Cerebellar cortex (tissue), 1 donor: ENCODE measurements at regions not wholly inside any gene's neighbourhood (a gene's known extent, or its start where the extent isn't known, plus 50 kb on each side); places are given as distances from the start of the nearest gene placed in this dataset.

Experiments
- DNase-seq: peaks from one replicate; pipeline ENCODE4 v3.0.0-alpha.2; 2015; ENCODE audit warnings: low spot score

GRCh38 chr15:87805117-87805820, 451.3 kb downstream of the NTRK3 start:
- DNase-seq: no peak

- no peak for DNase-seq
Measured at GRCh38 chr15:87804451-87804850, 452.1 kb downstream of the NTRK3 start.

DNA sequence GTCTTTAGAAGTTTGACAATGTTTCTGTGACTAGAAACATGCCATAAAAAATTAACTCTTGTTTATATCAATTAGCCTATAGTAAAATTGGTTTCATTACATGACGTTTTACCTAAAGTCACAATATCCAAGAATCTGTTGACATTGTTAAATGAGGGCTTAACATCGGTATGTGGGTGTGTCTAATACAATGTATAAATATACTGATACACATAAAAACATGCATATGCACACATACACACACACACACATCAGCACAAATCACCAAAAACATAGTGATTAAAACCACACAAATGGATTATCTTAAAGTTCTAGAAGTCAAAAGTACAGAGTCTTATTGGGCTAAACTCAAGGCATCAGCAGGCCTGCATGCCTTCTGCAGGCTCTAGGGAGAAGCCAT, 456.7 kb downstream of the NTRK3 start:
- no peak for DNase-seq

DNA sequence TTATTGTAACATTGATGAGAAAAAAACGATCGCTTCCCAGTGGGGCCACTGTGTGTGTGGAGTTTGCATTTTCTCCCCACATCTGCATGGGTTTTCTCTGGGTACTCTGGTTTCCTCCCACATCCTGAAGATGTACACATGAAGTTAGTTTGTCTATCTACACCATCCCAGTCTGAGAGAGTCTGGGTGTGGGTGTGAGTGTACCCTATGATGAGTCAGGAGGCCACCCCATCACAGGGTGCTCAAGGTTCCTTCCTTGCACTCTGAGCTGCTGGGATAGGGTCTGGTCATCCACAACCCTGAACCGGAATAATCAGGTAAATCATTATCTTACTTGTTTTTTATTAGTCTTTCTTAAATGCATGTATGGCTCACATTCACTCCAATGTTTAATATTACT, 457.1 kb downstream of the NTRK3 start:
- DNase-seq: no peak

GRCh38 chr15:87793725-87794124, 462.8 kb downstream of the NTRK3 start:
- DNase-seq: no peak

- no peak for DNase-seq
Measured at GRCh38 chr15:87792250-87793040, 464.1 kb downstream of the NTRK3 start.

- no peak for DNase-seq
Measured at GRCh38 chr15:87781959-87782625, 474.4 kb downstream of the NTRK3 start.

GRCh38 chr15:87779746-87780145, 476.8 kb downstream of the NTRK3 start:
- no peak for DNase-seq

DNA sequence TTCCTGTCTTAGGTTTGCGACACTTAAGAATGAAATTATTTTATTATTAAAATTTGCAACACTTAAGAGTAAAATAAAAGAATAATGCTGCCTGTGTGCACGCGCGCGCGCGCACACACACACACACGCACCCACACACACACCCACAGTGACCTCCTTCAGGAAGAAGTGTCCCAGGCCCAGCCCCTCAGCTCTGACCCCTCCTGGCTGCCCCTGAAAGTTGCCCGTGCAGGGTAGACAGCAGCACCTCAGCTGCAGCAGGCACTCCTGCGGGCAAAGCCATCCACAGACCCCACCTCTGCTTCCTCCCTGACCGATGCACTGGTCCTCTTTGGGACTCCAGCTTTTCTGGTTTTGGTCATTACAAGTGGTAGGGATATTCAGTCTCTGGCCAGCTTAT, 478.2 kb downstream of the NTRK3 start:
- DNase-seq: no peak

DNA sequence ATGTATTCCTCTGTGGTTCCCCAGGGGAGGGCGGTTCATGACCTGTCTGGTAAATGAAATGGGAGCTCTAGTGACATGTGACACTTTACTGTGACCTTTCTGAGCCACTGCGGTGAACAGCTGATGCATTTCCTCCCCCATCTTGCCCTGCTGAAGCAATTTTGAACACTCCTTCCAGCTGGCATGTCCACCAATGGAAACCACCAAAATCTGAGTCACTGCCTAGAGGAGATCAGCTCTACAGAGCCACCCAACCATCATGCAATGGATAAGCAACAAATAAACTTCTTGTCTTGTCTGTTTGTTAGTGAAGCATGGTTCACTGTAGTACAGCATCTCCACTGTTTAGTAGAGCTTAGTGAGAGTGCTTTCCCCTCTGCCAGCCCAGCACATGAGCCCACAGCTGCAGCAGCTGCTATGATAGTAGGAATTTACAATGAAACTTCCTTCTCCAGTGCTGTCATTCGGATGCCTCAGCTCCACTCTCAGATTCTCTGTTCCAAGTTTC, 479.4 kb downstream of the NTRK3 start:
- no peak for DNase-seq

DNA sequence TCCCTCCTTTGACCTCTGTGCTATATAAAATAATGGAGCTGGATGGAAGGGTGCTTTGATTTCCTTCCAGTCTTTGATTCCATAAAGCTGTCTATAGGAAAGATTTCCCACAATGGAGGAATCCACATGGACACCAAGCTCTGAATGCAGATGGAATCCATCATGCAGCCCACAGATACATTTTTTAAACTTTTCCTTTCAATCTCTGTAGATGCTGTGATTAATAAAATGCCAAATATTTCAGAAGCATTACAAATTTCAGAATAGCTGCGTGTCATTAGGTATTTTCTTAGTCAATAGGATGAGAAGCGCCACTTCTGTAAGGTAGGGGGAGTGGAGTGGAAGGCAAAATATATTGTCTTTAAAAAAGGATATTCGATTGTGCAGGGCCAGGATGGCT, 489.0 kb downstream of the NTRK3 start:
- no peak for DNase-seq

GRCh38 chr15:87764461-87765240, 491.9 kb downstream of the NTRK3 start:
- peak; percentile 21 for DNase-seq

- no peak for DNase-seq
Measured at GRCh38 chr15:87763837-87764236, 492.7 kb downstream of the NTRK3 start.

- DNase-seq: no peak
Measured at GRCh38 chr15:87761736-87762509, 494.6 kb downstream of the NTRK3 start.

DNA sequence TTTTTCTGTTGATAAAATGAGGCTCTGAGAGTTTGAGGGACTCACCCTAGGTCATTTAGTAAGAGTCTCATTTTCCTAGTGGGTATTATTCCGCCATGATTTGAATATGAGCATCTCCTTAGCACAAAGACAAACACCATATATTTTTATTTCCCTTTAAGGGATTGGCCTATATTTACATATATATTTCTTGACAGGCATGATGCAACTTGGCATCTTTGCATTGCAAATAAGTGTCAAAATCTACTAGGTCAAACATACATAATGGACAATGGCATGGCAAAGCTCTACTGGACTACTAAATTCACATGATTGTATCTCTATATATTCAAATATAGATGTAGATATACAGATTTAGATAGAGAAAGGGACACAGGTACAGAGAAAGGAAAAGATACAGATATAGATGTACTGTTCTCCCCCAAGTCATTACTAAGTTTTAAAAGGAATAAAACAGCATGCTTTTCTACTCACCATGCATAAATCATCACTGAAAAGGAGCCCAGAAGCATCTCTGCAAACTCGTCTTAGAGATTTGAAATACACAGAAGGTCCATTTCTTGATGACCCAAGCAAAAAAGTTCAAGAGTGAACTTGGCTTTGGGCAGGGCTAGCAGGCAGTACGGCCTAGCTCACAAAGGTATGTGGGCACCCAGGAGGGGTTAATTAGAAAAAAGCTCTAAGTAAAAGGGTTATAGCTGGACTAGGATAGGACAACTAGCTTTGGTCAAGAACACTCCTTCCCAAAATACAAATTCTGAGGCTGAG, 495.8 kb downstream of the NTRK3 start:
- DNase-seq: no peak

- DNase-seq: no peak
Measured at GRCh38 chr15:87758794-87759418, 497.6 kb downstream of the NTRK3 start.

- no peak for DNase-seq
Measured at GRCh38 chr15:87757084-87757483, 499.5 kb downstream of the NTRK3 start.

GRCh38 chr15:87756072-87756471, 500.5 kb downstream of the NTRK3 start:
- DNase-seq: no peak

- DNase-seq: no peak
Measured at GRCh38 chr15:87755226-87755625, 501.3 kb downstream of the NTRK3 start.

- DNase-seq: no peak
Measured at GRCh38 chr15:87753539-87753938, 503.0 kb downstream of the NTRK3 start.
